GM12873 (cell line): ENCODE measurements at regions not wholly inside any gene's neighbourhood (a gene's known extent, or its start where the extent isn't known, plus 50 kb on each side); places are given as distances from the start of the nearest gene placed in this dataset.

Source experiments
- CTCF ChIP-seq: IDR thresholded peaks from 2 replicates; pipeline ENCODE4 v1.5.1; 2012; ENCODE audit warnings: low read depth, mild to moderate bottlenecking, moderate library complexity, low read length, control low read depth; ENCODE audit not compliant: insufficient read depth; ENCODE audit errors: missing control alignments

GRCh38 chr12:85516039-85516438 is 236.0 kb downstream of the ALX1 start:
- no peak for TF ChIP-seq CTCF

GRCh38 chr12:85516667-85517325 is 236.8 kb downstream of the ALX1 start:
- TF ChIP-seq CTCF, result no peak

- TF ChIP-seq CTCF, result no peak
These were observed 239.1 kb downstream of the ALX1 start for GRCh38 chr12:85519163-85519562.

- TF ChIP-seq CTCF, result no peak
These were observed 243.2 kb downstream of the ALX1 start for GRCh38 chr12:85523197-85523596.

GRCh38 chr12:85527192-85527591 is 247.2 kb downstream of the ALX1 start:
- TF ChIP-seq CTCF, result no peak

- no peak for TF ChIP-seq CTCF
These were observed 249.9 kb downstream of the ALX1 start for GRCh38 chr12:85529896-85530295.

GRCh38 chr12:85530456-85530855 is 250.4 kb downstream of the ALX1 start:
- TF ChIP-seq CTCF, result no peak
